Neural cell (in vitro differentiated cells): ENCODE measurements at regions not wholly inside any gene's neighbourhood (a gene's known extent, or its start where the extent isn't known, plus 50 kb on each side); places are given as distances from the start of the nearest gene placed in this dataset.

ENCODE experiments used
- EP300 ChIP-seq: fragments of 450-650 bp; conservative IDR thresholded peaks from 2 replicates; pipeline ENCODE4 v1.6.1; 2014; ENCODE audit warnings: antibody characterized with exemption, mild to moderate bottlenecking, moderate library complexity; ENCODE audit not compliant: poor library complexity, severe bottlenecking
- RAD21 ChIP-seq: fragments of 450-650 bp; conservative IDR thresholded peaks from 2 replicates; pipeline ENCODE4 v1.6.1; 2014; ENCODE audit warnings: antibody characterized with exemption, mild to moderate bottlenecking, moderate library complexity
- TF ChIP-seq, protein P1 (sequence below): fragments of 450-650 bp; IDR thresholded peaks from 2 replicates; pipeline ENCODE4 v1.5.1; 2014; ENCODE audit warnings: antibody characterized with exemption, mild to moderate bottlenecking, moderate library complexity; ENCODE audit not compliant: poor library complexity, severe bottlenecking

DNA sequence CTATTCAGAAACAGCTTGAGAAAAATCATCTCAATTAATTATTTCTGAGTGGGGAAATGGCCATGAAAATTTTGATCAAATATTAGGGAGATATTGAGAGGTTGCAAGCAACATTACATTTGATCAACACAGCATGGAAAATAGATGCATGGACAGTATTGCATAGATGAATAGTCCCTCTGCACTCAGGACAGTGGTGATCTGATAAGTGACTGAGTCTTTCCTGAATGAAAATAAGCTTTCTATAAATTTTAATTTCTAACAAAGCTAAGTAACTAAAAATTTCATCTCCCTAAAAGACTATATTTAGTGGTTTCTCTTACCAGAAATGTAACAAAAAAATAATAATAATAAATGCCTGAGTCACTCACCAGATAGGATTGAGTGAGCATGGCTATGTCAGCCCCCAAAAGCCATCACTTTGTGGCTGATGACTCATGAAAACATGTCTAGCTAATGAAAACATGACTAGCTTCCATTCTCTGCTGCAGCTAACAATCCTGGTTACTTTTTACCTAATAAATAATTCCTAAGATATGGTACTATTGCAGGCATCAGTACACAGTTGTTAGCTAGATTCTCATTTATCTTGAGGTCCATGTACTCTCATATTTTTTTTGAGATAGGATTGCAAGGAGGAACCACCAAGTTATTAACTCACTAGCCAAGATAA, 1294.8 kb upstream of the ACO1 start:
- TF ChIP-seq EP300 (no peak), RAD21 (no peak)
- TF ChIP-seq, protein P1, sequence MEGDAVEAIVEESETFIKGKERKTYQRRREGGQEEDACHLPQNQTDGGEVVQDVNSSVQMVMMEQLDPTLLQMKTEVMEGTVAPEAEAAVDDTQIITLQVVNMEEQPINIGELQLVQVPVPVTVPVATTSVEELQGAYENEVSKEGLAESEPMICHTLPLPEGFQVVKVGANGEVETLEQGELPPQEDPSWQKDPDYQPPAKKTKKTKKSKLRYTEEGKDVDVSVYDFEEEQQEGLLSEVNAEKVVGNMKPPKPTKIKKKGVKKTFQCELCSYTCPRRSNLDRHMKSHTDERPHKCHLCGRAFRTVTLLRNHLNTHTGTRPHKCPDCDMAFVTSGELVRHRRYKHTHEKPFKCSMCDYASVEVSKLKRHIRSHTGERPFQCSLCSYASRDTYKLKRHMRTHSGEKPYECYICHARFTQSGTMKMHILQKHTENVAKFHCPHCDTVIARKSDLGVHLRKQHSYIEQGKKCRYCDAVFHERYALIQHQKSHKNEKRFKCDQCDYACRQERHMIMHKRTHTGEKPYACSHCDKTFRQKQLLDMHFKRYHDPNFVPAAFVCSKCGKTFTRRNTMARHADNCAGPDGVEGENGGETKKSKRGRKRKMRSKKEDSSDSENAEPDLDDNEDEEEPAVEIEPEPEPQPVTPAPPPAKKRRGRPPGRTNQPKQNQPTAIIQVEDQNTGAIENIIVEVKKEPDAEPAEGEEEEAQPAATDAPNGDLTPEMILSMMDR = no peak
